ENCODE measurements at regions not wholly inside any gene's neighbourhood (a gene's known extent, or its start where the extent isn't known, plus 50 kb on each side); places are given as distances from the start of the nearest gene placed in this dataset.
"Not testable (repeated sequence)": the region's sequence is repeated elsewhere in the genome, so short reads cannot be mapped to it uniquely, and the experiment has no call there.

DNA sequence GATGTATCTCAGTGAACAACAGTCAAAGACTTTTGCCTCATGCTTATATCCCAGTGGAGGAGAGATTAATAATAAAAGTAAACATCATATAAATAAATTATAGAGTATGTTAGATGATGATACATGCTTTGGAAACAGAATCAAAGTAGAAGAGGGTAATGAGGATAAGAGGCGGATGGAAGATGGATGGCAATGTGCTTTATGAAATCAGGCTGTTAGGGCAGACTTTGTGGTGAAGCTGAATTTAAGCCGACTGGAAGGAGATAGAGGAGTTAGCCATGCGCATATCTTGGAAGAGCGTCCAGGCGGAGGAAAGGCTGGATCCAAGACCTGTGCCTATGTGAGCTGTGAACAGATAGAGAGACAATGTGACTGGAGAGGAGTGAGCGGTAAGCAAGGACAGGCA lies 74.9 kb upstream of the GUCY1A1 start:
- no peak for DNase-seq

DNA sequence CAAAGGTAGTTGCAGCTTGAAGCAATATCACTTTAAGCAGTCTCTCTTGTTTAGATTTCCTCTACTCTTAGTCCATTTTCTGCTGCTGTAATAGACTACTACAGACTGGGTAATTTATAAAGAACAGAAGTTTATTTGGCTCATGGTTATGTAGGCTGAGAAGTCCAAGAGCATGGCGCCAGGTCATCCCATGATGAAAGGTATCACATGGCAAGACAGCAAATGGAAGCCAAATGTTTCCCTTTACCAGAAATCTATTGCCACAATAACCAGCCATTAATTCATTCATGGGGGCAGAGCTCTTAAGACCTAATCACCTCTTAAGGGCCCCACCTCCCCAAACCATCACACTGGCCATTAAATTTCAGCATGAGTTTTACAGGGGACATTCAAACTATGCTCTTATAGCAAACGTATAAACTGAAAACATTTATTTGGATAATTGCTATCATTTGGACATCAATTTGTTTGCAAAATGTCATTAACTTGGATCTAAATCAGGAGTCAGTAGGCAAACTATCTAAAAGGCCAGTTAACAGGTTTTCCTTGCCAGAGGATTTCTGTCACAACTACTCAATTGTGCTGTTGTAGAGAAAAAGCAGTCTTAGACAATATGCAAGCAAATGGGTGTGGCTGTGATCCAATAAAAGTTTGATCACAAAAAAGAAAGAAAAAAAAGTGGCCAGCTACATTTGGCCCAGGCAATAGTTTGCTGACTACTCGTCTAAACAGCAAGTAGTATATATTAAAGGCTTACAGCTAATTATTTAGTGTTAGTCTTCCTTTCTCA lies 75.7 kb upstream of the GUCY1A1 start:
- no peak for DNase-seq

- DNase-seq, result no peak
Measured at GRCh38 chr4:155588437-155588836, 78.2 kb upstream of the GUCY1A1 start.

DNA sequence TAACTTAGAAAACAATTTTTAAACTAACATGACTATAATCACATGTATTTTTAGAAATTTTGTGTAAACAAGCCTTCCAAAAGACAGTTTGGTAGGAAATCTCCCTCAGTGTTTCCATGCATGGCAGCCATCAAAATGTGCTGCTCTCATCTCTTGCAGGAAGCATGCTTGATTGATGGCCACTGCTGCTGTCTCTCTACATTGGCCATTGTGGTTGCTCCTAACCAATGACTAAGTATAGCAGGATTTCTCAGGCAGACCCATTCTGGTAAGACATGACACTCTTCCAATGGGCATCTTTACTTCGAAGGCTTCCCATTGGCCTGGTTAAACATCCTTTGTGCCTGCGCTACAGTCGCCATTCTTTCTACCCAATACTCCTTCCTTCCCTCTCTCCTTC lies 78.9 kb upstream of the GUCY1A1 start:
- no peak for DNase-seq

- DNase-seq, result no peak
Measured at GRCh38 chr4:155582971-155583437, 83.6 kb upstream of the GUCY1A1 start.

DNA sequence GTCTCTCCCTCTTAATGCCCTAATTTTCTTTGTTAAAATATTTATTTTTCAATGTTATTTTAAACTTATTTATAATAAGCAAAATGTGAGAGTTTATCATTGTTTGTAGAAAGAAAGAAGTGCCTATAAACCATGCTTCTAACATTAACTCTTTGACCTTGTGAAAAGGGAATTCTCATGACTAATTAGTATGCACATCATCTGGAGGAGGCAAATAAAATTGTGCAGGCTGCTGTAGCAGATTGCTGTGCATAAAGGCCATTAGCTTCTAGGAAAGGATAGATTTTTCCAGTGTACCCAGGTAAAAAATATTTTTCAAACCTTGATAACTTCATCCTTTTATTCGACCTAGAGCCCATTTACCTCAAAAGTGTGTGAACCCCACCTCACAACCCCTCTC lies 84.6 kb upstream of the GUCY1A1 start:
- no peak for DNase-seq

DNA sequence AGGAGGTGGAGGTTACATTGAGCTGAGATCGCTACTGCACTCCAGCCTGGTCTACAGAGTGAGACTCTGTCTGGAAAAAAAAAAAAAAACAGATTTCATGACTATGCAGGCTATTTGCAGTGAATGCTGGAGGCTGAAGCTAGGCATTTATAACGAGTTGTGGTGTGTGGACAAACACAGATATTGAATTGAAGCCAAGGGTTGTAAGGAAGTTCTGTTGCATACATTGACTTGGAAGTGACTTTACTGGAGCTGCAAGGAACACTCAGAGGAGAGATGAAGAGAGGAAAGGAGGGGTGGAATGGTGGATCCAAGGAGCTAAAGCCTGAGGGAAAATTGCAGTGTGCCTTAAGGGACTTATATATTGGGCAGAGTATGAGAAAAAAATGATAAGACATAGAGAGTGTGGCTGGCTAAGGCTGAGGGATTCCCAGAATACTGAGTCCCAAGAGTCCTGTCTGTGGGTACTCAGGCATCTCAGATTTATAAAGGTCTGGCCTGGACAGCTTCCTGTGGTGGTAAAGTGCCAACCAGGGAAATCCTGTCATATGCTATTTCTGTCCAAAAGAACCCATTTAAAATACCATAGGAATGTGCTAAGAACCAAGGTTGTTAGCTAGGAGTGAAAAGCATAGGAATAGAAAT lies 87.8 kb upstream of the GUCY1A1 start:
- peak; percentile 22 for DNase-seq

GRCh38 chr4:155578219-155578618 lies 88.4 kb upstream of the GUCY1A1 start:
- DNase-seq, result no peak

GRCh38 chr4:155574329-155574728 lies 92.3 kb upstream of the GUCY1A1 start:
- not testable (repeated sequence) for DNase-seq

DNA sequence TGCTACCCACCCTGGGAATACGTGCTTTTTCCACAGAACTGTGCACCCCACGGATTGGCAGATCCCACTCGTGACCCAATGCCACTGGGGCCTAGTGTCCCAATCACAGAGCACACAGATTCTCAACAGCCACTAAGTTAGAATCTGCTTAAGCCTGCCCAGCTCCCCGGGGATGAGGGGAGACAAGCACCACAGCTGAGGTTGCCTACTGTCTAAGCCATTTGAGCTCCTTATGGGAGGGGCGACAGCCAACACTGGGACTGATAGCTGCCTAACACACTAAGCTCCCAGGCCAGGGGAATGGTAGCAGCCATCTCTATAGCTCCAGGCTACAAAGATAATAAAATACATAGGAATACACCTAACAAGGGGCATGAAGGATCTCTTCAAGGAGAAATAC lies 93.5 kb upstream of the GUCY1A1 start:
- no peak for DNase-seq

- DNase-seq, result no peak
Measured at GRCh38 chr4:155572106-155572703, 94.4 kb upstream of the GUCY1A1 start.

- no peak for DNase-seq
Measured at GRCh38 chr4:155571184-155571944, 95.3 kb upstream of the GUCY1A1 start.

DNA sequence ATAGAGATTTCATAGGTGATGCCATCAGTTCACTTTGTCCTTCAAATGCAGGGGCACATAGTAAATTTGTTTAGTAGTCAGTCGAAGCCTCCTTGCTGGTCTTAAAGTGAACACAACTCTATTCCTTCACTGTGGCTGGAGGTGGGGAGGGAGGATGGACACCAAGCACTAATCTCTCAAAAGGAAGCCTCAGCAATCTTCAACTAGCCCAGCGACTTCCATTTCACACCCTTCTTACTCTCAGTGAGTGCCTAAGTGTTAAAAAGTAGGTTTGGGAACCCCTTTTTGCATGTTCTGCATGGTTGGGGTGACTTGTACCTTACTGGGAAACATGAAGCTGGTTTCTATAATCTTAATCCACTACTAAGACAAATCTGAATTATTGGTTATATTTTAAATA lies 96.0 kb upstream of the GUCY1A1 start:
- DNase-seq, result no peak

DNA sequence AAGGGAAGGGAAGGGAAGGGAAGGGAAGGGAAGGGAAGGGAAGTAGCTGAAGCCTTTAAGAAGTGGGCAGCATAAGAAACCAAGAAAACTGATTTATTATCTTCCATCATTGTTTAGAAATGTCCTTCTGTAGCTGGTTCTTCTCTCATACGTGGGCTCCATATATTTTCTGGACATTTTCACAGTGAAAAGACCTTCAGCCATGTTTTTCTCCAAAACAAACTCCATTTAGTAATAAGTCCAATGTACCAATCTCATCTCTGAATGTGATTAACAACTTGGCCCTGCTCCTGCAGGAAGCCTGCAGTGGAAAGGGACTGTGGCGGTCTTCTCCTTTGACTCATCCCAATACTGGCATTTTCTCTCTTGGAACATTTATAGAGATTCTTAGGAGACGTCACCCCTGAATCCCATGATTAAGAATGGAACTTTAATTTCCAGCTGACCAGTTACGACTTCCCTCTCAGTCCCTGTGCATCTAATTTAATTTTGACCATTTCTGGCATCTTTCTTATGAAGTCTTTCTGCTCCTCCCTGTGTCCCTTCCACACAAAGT lies 96.6 kb upstream of the GUCY1A1 start:
- no peak for DNase-seq

DNA sequence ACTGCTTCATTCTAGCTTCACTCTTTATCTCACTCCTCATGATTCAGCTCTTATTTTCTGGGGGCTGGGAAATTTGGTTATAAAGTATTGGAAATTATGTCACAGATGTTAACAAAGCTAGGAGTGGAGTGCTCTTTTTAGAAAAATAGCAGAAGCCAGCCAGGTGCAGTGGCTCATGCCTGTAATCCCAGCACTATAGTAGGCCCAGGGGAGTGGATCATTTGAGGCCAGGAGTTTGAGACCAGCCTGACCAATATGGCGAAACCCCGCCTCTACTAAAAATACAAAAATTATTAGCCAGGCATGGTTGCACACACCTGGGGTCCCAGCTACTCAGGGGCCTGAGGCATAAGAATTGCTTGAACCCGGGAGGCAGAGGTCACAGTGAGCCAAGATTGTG lies 97.2 kb upstream of the GUCY1A1 start:
- DNase-seq, result no peak

- DNase-seq, result peak; percentile 27
Measured at GRCh38 chr4:155568641-155569220, 97.9 kb upstream of the GUCY1A1 start.

- DNase-seq, result no peak
Measured at GRCh38 chr4:155566354-155566753, 100.3 kb upstream of the GUCY1A1 start.

- no peak for DNase-seq
Measured at GRCh38 chr4:155565776-155566175, 100.9 kb upstream of the GUCY1A1 start.

DNA sequence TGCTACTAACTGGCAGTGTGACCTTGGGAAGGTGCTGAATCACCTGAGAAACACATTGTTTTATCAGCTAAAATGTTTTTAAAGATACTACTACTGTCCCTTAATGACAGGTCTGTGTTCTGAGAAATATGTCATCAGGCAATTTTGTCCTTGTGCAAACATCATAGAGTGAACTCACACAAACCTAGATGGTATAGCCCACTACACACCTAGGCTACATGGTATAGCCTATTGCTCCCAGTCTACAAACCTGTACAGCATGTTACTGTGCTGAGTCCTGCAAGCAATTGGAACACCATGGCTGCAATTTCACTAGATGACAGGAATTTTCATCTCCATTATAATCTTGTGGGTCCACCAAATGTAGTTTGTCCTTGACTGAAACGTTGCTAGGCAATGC lies 101.3 kb upstream of the GUCY1A1 start:
- no peak for DNase-seq

DNA sequence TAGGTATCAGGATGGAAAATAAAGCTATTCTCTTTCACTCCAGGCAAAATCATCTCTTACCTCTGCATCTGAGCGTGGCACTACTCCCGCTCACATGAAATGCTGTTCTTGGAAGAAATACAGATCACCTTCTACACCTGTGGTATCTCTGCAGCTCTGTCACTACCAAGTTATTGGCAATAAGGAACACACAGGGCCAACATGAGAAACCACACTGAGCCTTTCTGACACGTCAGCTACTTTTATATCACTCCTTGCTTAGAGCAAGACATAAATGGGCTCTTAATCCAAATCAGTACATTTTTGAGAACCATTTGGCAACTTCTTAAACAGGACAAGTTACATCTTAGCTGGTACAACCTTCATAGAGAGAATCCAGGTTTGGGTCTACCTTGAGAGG lies 101.8 kb upstream of the GUCY1A1 start:
- no peak for DNase-seq

DNA sequence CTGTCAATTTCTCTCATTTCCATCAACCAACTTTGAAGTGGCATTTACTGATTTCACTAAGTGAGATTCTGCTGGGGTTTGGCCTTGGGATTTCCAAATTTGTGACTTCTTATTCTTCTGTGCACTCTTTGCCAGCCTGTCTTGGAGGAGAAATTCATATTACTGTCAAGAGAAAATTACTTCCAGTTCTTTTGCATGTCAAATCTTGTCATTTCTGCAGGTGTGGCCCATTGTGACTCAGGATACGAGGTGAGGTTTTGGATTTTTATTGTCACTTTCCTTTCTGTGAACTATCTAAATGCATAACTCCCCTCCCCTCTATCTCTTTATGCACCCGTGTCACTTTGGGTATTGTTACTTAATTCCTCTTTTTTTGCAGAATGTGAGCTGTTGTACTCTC lies 102.6 kb upstream of the GUCY1A1 start:
- DNase-seq, result no peak

DNA sequence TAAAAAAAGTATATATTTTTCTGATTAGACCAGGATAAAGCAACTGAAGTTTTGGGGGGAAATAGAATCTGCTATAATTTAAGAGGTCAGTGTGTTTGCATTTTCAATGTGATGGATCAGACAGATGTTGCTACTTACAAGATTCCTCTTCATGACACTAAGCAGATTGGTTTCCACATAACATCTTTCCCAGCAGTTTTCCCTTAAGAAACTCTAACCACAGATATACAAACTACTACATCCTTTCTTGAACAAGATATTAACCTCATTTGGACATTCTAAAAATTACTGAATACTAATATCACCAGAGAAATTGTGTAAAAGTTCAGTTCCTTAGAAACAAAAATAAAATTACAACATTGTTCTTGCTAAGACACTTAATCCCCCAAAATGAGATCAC lies 106.7 kb upstream of the GUCY1A1 start:
- no peak for DNase-seq

DNA sequence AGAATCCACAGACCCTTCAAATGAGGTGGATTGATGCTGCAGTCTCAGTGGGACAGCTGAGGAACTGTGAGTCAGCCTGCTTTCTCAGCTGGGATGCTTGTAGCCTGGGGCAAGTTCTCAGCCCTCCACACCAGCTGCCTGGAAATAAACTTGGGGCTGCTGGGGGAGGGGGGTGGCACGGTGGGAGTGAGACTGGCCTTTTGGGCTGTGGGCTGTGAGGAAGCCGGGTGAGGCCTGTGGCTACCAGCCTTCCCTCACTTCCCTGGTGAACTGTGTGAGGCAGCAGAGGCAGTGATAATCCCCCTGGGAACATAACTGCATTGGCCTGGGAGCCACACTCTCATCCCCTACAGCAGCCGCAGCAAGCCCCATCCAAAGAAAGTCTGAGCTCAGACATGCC lies 114.5 kb upstream of the GUCY1A1 start:
- DNase-seq, result no peak

Data from retina (tissue), 1 donor.